ENCODE measurements at regions not wholly inside any gene's neighbourhood (a gene's known extent, or its start where the extent isn't known, plus 50 kb on each side); places are given as distances from the start of the nearest gene placed in this dataset.

DNA sequence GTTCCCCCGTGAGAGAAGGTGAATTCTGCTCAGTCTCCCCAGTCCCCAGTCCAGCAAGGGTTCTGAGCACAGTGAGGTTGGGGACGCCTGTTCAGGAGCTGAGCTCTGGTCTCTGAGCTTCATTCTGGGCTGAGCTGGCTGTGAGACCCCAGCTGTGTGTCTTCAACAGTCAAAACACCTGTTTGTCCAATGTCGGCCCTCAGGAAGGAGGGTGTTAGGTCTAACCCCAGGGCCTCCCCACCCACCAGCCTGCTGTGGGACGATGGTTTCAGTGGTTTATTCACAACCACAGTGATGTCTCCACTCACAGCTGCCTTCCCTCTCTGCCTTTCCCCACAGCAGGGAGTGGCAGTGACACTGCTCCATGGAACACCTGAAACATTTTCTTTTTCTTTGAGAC is 1282.9 kb downstream of the TBC1D22A start:
- DNase-seq (ENCODE audit: extremely low read depth, low read depth): no peak
- TF ChIP-seq, protein P1, sequence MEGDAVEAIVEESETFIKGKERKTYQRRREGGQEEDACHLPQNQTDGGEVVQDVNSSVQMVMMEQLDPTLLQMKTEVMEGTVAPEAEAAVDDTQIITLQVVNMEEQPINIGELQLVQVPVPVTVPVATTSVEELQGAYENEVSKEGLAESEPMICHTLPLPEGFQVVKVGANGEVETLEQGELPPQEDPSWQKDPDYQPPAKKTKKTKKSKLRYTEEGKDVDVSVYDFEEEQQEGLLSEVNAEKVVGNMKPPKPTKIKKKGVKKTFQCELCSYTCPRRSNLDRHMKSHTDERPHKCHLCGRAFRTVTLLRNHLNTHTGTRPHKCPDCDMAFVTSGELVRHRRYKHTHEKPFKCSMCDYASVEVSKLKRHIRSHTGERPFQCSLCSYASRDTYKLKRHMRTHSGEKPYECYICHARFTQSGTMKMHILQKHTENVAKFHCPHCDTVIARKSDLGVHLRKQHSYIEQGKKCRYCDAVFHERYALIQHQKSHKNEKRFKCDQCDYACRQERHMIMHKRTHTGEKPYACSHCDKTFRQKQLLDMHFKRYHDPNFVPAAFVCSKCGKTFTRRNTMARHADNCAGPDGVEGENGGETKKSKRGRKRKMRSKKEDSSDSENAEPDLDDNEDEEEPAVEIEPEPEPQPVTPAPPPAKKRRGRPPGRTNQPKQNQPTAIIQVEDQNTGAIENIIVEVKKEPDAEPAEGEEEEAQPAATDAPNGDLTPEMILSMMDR (IDR thresholded peaks at IDR 0.05; ENCODE audit: low read depth, low read length): no peak

DNA sequence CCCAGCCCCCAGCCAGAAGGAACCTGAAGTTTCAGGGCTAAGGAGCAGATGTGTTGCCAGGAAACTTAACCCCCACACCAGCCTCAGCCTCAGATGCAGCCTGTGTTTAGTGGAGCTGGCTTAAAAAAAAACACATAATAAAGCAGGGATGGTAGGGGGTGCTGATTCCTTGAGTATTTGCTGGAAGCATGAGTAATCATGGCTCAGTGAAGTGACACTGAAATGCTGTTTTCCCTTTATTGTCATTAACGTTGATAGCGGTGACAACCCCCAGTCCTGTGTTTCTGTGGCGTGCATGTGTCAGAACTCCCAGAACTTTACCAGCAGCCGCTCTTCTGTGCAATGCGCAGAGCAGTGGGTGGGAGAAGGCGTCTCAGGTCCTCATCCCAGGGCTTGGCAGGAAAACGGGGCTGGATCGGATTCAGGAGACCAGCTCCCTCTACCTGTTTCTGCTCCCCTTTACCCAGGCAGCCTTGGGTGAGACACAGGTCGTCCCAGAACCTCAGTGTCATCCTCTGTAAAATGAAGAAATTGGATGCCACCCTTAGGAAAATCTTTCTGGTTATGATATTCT is 1282.1 kb downstream of the TBC1D22A start:
- DNase-seq (ENCODE audit: extremely low read depth, low read depth): no peak
- TF ChIP-seq, protein P1 (IDR thresholded peaks at IDR 0.05; ENCODE audit: low read depth, low read length): no peak

DNA sequence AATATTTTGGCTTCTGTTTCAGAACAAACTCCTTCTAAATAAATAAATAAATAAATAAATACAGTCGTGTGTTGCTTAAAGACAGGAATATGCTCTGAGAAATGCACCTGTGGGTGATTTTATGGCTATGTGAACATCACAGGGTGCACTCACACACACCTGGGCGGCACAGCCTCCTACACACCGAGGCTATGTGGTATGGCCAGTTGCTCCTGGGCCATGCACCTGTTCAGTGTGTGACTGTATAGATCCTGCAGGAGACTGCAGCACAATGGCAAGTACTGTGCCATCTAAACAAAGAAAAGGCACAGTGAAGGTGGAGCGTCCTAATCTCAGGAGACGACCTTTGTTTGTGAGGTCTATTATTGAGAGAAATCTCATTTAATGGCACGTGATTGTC is 1281.1 kb downstream of the TBC1D22A start:
- DNase-seq (ENCODE audit: extremely low read depth, low read depth): no peak
- TF ChIP-seq, protein P1 (IDR thresholded peaks at IDR 0.05; ENCODE audit: low read depth, low read length): no peak

DNA sequence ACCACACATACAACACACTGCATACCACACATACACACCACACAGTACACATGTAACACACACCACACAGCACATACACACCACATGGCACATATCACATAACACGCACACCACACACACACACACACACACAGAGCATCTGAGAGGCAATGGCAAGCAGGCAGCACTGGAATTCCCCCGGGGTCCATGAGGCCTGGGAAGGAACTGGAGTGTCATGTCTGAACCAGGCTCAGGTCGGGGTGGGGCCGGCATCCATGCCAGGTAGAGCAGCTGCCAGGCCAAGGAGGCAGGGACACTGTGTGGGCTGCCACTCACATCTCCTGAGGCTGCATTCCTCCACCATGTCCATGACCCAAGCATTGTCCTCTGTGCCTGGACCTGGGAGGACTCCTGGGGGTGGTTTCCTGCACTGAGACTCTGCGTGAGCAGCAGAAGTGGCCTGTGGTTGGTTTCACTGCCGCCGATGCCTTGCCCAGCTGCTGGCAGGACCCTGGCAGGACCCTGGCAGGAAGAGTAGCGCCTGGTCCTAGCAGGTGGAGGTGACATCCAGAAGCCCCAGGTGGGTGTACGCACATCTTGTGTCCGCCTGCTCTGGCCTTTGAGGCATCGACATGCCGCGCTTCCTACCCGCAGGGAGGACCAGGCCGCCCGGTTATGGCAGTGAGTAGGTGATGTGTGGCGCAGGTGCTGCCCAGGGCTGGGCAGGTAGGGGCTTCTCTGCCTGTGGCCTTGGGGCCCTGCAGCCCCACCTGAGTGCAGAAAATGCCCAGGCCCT is 1280.4 kb downstream of the TBC1D22A start:
- TF ChIP-seq, protein P1 (IDR thresholded peaks at IDR 0.05; ENCODE audit: low read depth, low read length): no peak
- DNase-seq (ENCODE audit: extremely low read depth, low read depth): no peak

DNA sequence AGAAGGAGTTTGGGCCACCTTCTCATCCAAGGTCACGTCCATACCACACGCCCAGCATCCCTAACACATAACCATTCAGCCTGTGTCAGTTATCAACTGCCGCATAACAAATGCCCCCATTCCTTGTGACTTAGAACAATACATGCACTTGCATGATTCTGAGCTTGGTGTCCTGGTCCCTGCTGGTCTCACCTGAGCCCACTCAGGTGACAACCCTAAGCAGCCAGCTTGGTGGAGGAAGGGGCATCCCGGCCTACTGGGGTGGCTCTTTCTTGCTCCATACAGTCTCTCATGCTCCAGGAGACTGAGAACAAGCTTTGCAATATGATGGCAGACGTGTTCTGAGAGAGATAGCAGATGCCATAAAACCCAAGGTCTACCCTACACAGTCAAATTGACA is 1276.9 kb downstream of the TBC1D22A start:
- no peak for DNase-seq (ENCODE audit: extremely low read depth, low read depth)
- TF ChIP-seq, protein P1 (IDR thresholded peaks at IDR 0.05; ENCODE audit: low read depth, low read length): no peak

DNA sequence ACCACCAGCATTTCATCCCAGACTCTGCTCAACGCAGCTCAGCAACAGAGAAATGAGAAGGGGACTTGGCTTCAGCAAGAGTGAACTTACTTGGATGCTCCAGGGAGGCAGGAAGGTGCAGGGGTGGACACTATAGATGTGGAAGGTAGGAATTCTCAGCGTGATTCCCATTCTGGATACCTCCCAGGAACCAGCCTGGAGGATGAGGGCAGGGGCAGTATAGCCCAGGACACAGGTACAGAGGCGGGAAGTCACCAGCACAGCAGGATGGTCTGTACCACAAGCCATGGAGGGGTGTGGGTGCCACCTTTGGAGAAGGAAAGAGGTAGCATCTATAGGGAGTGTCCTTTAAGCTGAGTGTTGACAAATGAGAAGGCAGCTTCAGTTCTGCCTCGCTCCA is 1275.2 kb downstream of the TBC1D22A start:
- TF ChIP-seq, protein P1 (IDR thresholded peaks at IDR 0.05; ENCODE audit: low read depth, low read length): no peak
- no peak for DNase-seq (ENCODE audit: extremely low read depth, low read depth)

DNA sequence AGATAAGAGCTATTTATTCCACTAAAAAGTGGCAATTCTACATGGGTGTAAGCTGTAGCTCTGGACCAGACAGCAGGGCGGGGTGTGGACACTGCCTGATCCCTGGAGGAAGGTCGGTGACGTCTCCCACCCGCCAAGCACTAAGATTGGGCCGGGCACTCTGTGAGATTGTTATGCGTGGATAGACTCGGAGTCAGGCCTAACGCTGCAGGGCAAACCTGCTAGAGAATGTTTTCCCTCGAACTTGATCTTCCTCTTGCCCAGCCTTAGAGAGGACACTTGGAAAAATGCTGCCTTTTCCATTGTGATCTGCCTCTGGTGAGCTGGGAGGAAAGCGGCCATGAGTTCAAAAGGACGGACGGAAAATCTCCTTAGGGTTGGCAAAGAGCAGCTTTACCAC is 1273.4 kb downstream of the TBC1D22A start:
- TF ChIP-seq, protein P1 (IDR thresholded peaks at IDR 0.05; ENCODE audit: low read depth, low read length): no peak
- DNase-seq (ENCODE audit: extremely low read depth, low read depth): no peak
